ENCODE measurements at regions not wholly inside any gene's neighbourhood (a gene's known extent, or its start where the extent isn't known, plus 50 kb on each side); places are given as distances from the start of the nearest gene placed in this dataset.

DNA sequence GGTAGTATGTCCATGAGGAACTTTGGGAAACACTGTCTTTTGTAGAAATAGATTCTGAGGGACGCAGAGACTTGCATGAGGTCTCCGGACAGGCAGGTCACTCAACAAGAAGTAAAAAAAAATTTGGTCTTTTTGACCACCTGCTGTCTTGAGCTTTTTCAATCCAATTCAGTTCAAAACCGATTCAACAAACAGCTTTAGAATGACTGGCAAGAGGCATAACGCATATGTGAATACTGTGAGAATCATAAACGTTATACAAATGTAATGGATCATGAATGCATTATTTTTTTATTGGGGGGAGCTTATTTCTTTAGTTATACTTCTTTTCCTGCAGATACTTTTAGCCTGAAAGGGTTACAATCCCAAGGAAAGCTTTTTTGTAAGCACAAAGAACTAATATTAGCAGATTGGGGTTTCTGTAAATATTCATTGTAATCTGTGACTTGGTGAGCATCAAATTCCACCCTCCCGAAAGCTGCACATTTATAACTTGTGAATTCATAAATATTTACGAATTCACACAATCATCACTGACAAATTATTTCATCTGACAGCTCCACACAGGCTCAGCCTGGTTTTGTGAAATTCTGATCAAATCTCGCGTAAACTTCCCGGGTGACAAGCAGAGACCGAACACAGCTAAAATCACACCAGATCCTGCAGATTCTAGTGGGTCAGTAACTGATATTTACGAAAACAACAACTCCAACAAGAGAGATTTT, 507.7 kb downstream of the MN1 start:
- no peak for DNase-seq (ENCODE audit: low read depth)

- DNase-seq (ENCODE audit: low read depth): no peak
These were observed 506.5 kb downstream of the MN1 start for GRCh38 chr22:27295040-27295439.

GRCh38 chr22:27295605-27296004, 506.0 kb downstream of the MN1 start:
- DNase-seq (ENCODE audit: low read depth): no peak

DNA sequence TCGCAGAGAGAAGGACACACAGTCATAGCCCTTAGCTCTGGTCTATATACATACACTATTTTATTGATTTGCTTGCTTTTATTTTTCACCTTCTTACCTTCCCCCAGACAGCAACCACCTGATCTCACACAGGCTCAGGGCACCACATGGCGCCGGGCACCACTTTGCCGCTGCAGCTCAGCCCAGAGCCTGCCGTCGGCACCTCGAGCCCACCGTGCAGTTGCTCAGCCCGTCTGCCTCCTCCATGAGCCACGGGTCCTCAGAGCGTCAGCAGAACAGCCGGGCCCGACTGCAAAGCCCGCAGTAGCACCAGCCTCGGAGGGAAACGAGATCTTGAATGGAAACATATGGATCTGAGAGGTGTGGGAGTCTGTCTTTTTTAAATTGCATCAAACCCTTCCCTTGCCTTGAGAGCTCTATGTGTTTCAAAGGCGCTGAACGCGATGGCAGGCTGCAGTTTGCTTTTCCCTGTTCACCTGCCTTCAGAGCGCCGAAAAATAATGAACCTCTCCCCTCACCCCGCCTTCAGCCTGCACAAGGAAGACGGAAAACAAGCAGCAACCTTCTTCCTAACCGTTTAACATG, 505.4 kb downstream of the MN1 start:
- no peak for DNase-seq (ENCODE audit: low read depth)

- DNase-seq (ENCODE audit: low read depth): no peak
These were observed 504.4 kb downstream of the MN1 start for GRCh38 chr22:27297125-27297524.

- DNase-seq (ENCODE audit: low read depth): no peak
These were observed 503.2 kb downstream of the MN1 start for GRCh38 chr22:27298332-27298731.

DNA sequence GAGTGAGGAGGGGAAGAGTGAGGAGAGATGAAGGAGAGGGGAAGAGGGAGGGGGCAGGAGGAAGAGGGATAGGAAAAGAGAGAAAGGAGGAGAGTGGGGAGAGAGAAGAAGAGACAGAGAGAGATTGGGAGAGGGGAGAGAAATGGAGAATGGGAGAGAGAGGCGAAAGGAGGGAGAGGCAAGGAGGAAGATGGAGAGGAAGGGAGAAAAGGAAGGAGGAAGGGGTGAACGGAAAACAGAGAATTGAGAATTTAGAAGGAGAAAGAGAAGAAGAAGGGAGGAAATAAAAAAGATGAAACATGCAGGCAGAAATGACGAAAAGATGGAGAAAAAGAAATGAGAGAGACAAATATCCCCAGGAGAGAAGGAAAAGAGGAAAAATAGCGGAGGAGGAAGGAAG, 502.8 kb downstream of the MN1 start:
- no peak for DNase-seq (ENCODE audit: low read depth)

DNA sequence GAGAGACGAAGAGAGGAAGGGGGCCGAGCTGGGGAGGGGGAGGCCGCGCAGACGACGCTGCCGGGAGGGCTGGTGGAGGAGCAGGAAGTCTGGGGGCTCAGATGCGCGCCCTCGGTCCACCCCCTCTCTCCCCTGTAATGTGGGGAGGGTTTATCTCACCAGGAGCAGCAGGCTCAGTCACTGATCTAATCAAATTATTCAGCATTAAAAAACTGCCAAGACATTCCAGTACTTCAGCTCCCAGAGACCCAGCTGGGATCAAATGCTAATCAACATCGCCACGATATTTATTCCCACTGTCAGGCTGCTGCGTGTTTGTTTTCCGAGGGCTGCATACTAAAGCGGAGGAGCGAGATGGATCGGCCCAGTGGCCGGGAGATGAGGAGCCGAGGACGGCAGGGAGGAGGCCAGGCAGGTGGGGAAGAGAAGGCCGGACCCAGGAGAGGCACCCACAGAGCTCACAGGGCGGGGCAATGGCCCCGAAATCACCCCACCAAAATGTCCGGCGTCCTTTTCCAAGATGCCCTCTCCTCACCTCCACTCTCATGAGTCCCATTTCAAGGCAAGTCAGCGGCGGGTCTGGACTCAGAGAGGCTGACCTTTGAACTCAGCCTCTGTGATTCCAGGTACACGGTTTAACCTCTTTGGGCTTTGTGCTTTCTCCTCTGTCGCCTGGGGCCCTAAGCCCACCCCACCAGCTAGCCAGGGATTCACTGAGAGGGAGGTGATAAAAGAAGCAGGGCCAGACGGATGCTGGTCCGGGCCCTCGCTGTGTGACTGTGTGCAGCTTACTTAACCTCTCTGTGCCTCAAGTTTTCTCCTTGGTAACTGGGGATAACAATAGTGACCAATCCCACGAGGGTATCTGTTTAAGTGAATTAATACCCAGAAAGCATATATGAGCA, 502.1 kb downstream of the MN1 start:
- DNase-seq (ENCODE audit: low read depth): peak; percentile 86

- DNase-seq (ENCODE audit: low read depth): no peak
These were observed 500.8 kb downstream of the MN1 start for GRCh38 chr22:27300536-27301285.

GRCh38 chr22:27302501-27302900, 499.1 kb downstream of the MN1 start:
- no peak for DNase-seq (ENCODE audit: low read depth)

DNA sequence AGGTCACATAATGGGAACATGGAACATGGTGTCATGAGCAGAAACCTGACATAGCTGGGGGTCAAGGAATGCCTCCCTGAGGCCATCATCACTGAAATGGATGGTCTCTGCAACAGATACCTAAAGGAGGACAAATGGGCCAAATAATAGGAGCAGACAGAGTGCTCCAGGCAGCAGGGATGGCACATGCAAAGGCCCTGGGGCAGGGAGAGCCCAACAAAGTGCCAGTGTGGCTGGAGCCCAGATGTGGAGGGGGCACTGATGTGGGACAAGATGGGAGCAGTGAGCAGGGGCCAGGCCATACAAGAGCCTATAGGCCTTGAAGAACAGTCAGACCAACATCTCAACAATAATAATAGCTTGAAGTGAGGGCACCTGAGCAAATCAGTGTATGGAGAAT, 497.8 kb downstream of the MN1 start:
- no peak for DNase-seq (ENCODE audit: low read depth)

GRCh38 chr22:27306771-27307170, 494.8 kb downstream of the MN1 start:
- DNase-seq (ENCODE audit: low read depth): no peak

DNA sequence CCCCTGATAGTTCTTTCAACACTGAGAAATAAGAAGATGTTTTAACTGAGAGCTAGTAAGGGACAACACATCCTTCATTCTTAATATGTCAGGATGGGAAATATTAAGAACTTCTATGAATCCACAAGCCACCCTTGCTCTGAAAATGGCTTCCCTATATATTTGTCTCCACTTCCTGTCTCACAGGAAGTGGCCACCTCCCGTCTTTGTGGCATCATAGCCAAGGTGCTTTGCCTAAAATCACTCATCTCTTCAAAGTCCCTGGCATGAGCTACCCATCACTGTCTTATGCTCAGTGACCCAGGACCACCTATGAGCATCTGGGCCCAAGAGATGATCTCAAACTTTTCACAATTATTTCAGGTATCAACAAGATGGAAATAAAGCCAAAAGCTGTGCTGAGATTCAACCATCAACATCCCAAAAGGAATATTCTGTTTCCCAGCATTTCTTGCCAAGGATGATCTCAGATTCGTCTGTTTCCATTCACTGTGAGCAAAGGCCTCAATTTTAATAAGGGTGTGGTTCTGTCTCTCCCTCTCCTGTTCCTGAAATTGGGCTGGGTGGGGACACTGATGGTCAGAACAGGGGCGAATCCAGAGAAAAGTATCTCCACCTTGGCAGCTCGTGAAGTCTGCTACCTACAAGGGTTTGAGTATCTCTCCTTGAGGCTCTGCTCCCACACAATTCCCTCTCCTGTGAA, 493.9 kb downstream of the MN1 start:
- no peak for DNase-seq (ENCODE audit: low read depth)

DNA sequence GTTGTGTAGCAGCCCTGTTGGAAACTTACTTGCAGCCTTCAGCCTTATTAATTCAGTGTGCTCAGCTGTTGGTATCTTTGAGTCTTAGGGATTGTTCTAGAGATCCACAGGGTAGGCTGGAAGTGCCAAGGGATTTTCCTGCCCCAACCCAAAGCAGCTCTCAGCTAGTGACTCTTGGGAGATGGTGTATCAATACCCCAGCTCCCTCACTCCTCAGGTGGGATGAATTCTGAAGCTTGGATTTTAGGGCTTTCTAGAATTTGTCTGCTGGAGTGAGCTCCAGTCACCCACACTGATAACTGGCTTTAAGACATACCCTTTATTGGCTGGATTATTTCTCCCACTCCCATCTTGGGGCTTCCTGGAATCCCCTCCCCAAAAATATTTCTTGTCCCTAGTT, 493.0 kb downstream of the MN1 start:
- DNase-seq (ENCODE audit: low read depth): no peak

GRCh38 chr22:27309697-27310096, 491.9 kb downstream of the MN1 start:
- DNase-seq (ENCODE audit: low read depth): no peak

DNA sequence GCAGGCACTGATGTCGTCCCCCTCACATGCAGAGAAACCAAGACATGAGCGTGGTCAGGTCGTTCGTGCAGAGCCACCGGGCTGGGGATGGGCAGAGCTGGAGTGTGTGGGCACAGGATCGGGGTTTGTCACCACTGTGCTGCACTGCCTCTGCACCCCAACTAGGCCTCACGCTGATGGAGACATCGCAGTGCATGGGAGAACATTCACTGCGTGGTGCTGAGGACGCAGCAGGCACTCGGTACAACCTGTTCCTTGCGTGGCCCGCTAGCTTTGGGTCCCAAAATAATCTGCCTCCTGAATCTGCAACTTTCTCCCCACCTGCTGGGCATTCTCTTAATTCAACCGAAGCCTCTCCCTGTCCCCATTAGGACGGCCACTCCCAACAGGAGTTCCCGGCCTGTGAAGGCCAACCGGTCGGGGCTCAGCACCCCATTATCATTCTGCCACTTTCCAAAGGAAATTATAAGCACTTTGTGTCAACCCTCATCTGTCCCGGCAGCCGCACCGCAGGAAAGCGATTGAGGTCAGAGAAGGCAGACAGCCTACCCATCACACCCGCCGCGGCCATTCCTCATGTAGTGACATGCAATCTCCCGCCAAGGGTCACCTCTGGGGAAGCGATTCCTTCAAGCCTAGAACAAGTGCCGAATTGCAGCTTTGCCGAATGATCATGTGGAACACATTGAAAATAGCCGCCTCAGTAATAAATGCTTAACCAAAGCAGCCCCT, 490.4 kb downstream of the MN1 start:
- no peak for DNase-seq (ENCODE audit: low read depth)

GRCh38 chr22:27311698-27312550, 489.6 kb downstream of the MN1 start:
- DNase-seq (ENCODE audit: low read depth): no peak

DNA sequence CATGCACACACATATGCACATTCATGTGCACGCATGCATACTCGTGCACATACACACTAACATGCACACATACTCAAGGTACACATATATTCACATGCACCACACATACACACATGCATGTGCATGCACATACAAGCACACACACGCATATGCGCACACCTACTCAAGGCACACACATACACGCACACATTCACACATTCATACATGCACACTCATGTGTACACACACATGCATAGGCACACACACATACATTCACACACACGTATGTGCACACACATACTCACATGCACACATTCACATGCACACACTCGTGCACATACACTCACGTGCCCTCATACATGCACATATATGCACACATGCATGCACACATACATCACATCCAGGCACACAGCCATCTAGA, 489.0 kb downstream of the MN1 start:
- no peak for DNase-seq (ENCODE audit: low read depth)

DNA sequence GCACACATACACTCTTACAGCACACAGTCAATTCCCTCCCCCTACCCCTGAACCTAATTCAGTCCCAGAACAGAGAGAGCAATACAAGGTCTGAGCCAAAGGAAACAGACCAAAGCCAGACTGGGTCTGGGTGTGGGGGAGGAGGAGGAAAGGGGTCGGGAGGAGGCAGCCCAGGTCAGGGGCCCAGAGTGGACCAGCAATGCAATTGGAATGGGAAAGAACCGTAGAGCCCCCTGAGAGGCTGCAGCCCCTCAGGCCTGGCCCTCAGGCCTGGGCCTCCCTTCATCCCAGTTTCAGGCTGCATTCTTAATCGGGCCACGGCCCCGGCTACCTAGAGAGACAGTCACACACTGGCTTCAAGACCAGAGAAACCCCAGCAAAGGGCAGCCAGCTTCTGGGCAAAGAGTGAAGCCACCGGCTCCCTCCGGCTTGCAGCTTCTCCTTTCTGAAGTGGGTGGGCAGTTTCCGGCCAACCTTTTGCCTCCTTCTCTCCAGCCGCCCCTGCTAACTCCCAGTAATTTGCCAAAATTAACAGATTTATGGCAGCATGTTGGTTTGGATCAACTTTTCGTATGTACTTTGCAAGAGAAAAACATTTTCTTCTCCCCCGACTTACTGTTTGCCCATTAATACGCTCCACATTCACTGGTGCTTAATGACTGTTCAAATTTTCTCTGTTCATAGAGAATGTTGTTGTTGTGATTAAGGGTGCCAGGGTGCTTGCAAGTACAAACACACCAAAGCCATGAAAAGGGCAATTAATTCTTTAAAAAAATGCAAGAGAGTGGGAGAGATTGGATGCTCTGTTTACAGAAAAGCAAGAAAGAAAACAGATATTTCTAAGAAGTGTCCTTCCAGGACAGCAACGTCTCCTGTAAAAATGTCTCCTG, 488.3 kb downstream of the MN1 start:
- DNase-seq (ENCODE audit: low read depth): no peak

All from CMK (cell line).